Esophagus muscularis mucosa (tissue), 3 donors: ENCODE measurements at regions not wholly inside any gene's neighbourhood (a gene's known extent, or its start where the extent isn't known, plus 50 kb on each side); places are given as distances from the start of the nearest gene placed in this dataset.
"Not testable (repeated sequence)": the region's sequence is repeated elsewhere in the genome, so short reads cannot be mapped to it uniquely, and the experiment has no call there.

Source experiments
- CTCF ChIP-seq, 3 experiments: fragments of 200-600 bp in 2 of 3; fragments of 450-650 bp in 1 of 3; sonication (generic) in 2 of 3; IDR thresholded peaks; one replicate each; pipeline ENCODE4 v1.5.1; 2017 to 2019; ENCODE audit warnings: antibody characterized with exemption in 3 of 3, mild to moderate bottlenecking in 2 of 3, moderate library complexity in 1 of 3
- POLR2AphosphoS5 ChIP-seq, 2 donors: sonication (generic); formaldehyde crosslinking; IDR thresholded peaks; one replicate each; pipeline ENCODE4 v1.6.1; 2017; ENCODE audit warnings: antibody characterized with exemption in 2 of 2

DNA sequence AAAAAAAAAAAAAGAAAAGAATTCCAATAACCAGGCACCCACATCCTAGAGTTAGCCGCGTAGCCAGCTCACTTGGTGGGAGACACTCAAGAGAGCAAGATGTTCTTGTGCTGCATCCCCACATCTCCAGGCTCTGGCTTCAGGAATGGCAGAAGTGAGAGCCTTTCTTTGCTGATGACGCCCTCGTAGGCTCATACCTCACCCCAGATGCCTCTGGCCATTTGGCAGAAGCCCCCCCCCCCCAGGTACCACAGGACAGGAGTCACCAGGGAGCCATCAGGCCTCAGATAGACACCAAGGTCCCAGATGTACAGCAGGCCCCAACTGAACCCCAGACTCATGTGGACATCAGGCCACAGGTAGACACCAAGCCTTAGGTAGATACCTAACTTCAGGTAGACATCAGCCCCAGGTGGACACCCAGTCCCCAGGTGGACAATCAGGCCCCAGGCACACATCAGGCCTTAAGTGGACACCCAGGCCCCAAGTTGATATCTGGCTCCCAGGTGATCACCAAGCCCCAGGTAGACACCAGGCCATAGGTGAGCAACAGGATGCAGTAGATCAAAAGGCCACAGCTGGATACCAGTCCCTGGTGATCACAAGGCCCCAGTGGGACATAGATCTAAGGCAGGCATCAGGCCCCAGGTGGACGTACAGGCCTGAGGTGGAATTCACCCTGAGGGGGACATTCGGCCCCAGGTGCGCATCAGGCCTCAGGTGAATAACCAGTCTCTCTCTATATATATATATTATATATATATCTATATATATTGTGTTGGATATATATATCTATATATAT, 202.5 kb downstream of the POTEM start:
- TF ChIP-seq POLR2AphosphoS5, CTCF (IDR thresholded peaks at IDR 0.05): not testable (repeated sequence)
